Midbrain (tissue), 1 donor: ENCODE measurements at regions not wholly inside any gene's neighbourhood (a gene's known extent, or its start where the extent isn't known, plus 50 kb on each side); places are given as distances from the start of the nearest gene placed in this dataset.
"Not testable (repeated sequence)": the region's sequence is repeated elsewhere in the genome, so short reads cannot be mapped to it uniquely, and the experiment has no call there.

Experiments
- DNase-seq: peaks from one replicate; lab custom pipeline; 2025; lab: John Stamatoyannopoulos, UW

DNA sequence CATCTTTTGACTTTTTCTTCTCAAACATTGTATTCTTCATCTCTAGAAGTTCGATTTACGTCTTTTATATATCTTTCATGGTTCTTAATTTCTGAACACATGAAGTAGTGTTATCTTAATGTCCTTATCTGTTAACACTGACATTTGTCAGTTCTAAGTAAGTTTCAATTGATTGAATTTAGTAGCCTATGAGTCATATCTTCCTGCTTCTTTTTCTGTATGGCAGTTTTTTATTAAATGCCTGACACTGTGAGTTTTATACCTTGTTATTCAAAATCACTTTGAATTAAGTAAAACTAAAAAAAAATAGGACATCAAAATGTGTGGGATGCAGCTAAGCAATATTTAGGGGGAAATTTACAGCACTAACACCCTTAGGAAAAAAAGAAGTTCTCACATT, 707.0 kb upstream of the ACO1 start:
- no peak for DNase-seq

DNA sequence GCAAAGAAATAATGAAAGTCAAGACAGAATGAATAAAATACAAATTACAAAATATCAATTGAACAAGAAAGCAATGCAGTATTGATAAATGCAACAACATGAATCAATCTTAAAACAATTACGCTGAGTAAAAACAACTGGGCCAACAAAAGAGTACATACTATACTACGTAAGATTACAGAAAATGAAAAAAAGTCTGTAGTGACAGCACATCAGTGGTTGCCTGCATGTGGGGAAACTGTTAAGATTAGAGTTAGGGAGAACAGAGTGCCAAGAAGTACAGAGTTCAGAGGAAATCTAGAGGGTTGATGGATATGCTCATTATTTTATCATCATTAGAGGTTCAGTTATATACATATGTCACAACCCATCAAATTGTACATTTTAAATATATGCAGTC, 706.6 kb upstream of the ACO1 start:
- DNase-seq = no peak

DNA sequence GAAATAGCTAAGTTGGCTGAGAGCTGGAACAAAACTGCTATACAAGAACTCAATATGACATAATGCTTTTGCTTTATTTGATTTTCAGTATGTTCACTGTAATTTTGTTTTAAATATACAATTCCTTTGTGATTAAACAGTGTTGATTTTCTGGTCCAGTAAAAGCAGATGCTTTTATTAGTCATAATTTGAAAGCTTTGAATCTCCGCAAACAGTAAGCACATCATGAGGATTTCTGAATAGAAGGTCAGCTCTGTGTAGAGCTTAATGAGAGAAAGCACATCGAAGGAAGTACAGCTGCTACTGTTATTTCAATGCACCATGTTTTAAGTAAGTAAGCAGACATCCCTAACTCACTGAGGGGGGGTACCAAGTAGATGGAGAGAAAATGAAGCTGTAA, 701.3 kb upstream of the ACO1 start:
- DNase-seq = no peak

DNA sequence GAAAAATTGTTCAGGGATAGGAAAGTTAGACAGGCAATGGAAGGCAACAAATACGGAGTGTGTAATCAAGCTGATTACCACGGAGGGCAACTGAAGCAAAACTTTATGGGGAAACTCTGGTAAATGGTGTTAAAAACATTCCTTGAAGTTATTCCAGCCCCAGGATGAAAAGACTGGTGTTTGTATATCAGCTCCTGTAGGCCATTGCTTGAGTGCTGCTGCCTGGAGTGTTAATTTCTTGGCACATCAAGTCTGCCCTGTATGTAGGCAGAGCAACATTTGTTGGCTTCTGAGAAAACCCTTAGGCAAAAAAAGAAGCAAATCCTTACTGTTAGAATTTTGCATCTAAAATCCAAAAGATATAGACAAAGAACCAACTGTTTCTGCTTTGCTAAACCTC, 686.5 kb upstream of the ACO1 start:
- no peak for DNase-seq

DNA sequence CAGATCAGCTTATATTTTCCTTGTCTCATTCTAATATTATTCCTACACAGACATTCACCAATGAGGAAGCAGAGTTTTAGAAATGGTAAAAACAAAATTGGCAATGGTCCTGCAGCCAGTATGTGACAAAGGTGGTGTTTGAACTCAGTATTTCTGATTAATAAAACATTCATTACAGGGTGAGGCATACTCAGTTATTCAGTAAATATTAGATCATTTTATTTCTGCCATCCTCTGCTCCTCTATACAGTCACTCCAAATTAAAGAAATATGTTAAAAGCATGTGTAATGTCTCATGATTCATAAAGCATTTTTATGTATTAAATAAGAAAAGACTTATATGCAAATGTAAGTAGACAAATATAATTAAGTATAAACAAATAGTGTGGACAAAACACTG, 684.6 kb upstream of the ACO1 start:
- no peak for DNase-seq

DNA sequence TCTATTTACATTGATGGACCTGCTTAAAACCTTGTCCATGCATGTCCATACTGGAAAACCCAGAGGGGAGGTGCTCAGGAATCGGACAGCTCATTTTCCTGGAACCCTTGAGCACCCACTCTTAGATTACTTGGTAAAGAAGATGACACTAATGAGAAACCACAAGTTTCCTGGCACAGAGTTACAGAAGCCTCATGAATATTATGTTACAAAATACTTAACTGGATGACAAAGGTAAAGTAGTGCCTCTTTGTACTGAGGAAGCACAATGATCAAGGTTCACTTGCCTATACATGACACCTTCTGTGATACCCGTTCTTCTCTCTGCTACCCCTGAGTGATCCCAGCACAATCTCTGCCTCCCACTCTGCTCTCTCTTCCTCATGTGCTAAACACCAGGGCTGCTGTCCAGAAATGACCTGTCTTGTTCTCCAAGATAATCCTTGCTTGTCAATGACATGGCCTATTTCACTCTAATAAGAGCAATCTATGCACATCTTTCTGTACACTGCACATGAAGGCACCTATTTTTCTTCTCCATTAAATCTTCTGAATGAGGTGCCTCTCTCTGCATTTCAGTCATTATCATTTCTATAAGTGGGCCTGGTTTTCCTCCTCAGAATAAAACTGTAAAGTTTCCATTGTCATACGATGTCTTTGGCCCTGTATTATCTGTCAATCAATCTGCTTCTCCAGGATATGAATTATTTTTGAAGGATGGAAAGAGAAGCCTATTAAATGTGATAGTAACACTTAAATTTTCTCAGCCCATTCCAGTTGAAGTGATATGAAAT, 684.0 kb upstream of the ACO1 start:
- no peak for DNase-seq

DNA sequence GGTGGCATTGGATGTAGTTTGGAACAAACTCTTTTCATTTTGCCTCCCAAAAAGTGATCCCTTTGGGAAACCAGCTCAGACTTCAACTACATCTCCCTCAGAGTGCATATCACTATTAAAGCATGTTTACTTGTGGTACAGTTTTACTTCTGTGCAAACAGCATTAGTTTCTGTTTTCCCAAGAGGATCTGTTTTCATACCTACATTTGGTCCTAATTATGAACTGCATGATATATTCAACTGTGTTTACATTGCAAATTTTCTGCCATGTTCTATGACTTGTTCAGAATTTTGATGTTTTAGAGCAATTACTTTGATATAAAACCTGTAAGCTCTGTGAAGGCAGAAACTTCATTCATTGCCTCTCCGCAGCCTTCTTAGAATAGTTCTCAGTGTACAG, 681.5 kb upstream of the ACO1 start:
- no peak for DNase-seq

DNA sequence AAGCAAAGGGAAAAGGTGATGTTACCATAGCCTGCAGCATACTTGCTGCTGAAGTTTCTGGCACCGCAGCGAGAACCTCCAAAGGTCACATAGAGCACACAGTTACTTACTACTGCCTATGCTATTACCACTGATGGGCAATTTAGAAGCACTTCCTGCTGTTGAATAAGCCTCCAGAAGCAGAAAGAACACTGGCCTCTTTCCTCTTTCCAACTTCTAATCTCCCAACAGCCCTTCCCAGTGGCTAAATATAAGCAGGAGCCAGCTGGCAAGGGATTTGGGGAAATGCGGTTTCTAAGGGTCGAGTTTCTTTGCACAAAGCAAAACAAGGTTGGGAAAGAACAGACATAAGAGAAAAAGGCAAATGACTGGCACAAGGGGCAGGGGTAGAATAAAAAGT, 669.2 kb upstream of the ACO1 start:
- no peak for DNase-seq

DNA sequence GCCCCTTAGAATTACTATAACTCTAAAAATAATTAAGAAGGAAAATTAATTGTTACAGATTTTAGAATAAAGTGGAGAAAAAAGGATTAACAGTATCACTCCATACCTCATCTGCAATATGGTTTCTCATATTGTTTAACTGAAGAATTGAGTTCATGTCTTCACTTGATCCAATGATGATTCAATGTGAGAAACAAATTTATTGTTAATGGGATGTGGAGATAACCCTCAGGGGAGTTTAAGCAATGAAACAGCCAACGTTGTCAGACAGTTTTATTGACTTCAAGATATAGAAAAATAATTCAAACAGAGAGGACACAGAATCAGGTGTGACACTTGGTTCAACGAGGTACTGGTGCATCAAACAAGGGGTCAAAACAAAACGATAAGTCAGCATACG, 665.2 kb upstream of the ACO1 start:
- DNase-seq = no peak

DNA sequence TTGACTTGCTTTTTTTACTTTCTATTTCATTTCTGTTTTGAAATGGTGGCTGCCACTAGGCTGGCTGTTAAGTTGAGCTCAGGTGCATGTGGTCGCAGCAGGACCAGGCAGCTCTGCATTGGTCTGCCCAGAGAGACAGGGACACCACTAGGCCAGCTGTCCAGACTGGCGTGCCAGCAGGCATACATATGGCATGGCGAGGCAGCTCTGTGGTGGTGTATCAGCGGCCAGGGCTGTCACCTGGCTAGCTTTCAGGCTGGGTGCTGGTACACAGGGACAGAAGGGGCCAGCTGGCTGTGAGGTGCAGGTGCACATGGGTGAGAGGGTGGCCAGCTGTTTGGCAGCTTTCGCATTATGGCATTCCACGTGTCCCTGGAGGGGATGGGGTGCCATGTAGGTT, 654.0 kb upstream of the ACO1 start:
- DNase-seq = no peak

DNA sequence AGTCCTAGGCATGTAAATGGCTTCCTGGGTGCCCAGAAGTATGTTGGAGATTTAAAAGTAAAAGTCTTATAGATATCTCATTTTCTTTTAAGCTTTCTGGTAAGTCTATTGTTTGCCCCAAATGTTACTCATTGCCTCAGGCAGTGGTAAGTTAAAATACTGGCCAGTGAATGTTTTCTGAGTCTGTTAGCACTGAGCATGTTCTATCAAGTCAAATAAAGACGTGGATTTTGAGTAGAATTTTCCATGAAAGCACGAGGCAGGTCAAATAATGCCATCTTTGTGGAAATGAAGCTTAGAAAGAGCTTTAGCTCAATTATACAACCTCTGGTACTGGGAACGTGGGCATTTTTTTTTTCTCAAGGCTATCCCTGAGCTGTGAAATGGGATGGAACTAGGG, 651.3 kb upstream of the ACO1 start:
- no peak for DNase-seq

DNA sequence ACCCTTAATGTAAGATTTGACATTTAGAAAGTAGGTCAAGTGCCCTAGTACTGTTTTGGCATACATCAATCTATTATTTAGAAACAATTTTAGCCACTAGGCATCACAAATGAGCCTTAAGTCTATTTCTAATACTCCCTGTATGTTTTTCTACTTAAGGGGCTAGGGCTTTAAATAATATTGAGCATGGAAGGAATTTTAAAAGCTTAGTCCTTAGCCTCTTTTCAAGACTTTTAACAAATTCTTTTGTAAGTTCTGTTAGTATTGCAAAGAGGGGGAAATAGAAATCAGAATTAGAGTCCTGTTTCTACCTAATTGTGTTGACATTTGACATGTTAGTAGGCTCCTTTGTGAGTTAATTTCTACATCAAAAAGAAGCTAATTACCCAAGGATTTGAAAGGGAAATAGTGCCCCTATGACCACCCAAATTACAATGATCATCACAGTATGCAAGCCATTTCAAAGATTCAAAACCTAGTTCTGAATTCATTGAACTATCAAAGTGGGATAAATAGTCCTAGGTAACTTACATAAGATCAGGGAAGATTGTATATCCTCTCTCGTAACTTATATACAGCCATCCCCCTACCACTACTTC, 647.8 kb upstream of the ACO1 start:
- no peak for DNase-seq

DNA sequence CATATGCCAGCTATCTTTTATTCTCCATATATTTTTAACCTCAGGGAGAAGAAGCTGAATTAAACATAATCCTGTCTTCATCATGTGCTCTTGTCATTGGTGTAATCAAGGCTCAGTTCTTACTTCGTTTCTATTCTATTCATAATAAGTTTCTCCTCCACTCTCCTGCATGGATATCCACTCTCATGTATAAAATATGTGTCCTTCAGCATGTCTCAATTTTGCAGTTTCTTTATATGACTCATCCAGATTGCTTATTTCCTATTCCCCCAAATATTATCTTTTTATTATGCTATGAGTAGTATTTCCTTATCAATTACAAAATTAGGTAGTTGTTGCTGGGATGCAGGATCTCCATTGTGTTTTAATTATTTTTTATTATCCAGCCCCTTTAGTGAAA, 643.7 kb upstream of the ACO1 start:
- no peak for DNase-seq

DNA sequence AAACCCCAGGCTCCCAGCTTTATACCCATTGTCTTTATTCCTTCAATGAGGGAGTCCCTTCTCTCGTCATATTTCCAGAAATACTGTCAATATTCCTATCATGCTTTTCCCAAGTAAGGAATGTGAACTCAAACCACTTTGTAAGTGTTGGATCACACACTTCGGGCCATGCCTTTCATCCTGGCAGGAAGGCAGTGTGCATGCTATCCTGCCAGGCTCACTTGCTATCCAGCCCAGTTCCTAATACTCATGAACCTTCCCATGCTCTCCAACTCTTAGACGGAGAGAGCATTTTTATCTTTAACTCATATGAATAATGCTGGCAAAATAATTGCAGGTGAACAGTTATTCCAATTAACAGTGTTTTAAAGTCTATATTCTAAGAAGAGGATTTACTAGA, 639.9 kb upstream of the ACO1 start:
- no peak for DNase-seq

DNA sequence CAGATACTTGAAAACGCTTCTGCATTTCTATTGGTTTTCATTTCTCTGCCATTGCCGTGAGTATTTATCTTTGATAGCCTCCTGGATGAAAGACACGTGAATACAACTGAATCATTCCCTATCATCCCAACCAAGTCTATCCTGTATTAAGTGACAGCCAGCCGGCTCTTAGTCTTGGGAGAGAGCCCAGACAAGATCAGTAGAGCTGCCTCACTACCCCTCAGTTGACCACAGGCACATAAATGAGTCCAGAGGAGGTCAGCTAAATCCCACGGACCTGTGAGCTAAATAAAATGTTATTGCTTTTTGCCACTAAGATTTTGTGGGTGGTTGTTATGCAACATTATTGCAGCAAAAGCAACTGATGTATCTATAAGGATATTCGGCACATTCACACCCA, 639.0 kb upstream of the ACO1 start:
- no peak for DNase-seq

DNA sequence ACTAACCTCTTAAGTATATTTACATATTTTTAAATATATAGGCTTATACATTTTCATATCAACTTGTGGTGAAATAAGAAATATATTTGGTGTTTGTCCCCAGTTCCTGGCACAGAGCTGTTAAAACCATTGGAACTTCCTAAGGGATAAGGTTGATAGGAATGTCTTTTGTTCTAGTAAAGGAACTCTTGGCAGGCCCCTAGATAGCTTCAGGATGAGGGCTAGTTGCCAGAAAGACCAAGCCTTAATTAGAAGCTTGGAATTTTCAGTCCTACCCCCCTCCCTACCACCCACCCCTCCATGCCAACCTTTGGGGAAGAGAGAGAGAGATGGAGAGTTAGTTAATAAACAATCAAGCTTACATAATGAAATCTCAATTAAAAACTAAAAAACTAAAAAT, 638.6 kb upstream of the ACO1 start:
- no peak for DNase-seq

DNA sequence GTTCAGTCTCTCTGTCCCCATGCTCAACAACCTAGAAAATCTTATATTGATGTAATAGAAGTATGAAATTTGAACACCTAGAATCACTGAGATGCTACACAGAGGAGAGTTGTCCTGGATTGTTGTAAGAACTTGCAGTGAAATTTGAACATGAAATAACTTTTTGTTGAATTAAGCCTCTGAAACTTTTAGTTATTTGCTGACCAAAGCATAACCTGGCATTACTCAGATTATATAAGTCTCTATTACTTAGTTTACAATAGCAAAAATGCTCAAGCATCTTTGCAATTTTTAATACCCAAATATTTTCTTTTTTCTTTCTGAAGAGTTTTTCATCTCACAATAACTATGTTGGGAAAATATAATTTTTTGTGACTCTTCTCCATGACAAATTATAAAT, 630.7 kb upstream of the ACO1 start:
- no peak for DNase-seq

DNA sequence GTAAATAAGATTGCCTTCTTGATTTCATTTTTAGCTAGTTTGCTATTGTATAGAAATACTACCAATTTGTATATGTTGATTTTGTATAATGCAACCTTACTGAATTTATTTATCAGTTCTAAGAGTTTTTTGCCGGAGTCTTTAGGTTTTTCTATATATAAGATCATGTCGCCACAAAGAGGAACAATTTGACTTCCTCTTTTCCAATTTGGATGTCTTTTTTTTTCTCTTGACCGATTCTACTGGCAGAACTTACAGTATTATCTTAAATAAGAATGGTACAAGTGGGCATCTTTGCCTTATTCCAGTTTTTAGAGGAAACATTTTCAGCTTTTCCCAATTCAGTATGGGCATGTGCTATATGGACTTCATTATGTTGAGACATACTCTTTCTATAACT, 624.7 kb upstream of the ACO1 start:
- DNase-seq = no peak

DNA sequence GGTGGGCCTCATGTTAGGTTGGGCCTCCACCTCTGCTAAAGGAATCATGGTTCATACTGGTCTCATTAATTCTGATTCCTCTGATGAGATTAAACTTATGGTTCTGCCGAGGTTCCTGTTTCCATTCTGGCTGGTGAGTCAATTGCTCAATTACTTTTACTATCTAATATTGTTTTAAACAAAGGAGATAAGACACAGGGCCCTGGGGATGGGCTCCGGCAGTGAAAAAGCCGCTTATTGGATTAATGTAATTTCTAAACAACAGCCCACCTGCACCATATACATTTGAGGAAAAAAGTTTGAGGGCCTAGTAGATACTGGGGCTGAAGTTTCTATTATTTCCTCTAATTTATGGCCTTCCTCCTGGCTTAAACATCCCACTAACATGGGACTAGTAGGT, 610.4 kb upstream of the ACO1 start:
- DNase-seq = not testable (repeated sequence)

DNA sequence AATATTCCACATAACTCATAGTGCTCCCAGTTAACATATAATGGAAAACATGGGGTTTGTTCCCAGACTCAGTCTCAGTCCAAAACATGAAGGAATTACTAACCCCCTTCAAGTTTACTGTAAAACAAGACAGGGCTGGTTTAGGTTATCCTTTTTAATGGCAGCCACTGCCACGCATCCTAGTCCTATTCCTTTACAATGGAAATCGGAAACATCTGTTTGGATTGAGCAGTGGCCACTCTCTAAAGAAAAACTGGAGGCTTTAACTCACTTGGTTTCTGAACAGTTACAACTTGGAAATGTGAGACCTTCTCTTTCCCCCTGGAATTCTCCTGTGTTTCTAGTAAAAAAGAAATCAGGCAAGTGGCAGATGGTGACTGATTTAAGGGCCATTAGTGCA, 609.9 kb upstream of the ACO1 start:
- DNase-seq = no peak

DNA sequence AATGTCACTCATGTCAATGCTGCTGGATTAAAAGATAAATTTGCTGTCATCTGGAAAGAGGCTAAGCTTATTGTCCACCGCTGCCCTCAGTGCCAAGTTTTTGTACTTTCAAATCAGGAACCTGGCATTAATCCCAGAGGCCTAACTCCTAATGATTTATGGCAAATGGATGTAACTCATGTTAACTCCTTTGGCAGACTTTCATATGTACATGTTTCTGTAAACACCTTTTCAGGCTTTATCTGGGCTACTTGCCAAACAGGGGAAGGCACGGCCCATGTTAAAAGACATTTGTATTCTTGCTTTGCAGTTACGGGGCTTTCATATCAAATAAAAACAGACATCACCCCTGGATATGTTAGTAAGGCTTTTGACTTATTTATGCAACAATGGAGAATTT, 608.0 kb upstream of the ACO1 start:
- no peak for DNase-seq

DNA sequence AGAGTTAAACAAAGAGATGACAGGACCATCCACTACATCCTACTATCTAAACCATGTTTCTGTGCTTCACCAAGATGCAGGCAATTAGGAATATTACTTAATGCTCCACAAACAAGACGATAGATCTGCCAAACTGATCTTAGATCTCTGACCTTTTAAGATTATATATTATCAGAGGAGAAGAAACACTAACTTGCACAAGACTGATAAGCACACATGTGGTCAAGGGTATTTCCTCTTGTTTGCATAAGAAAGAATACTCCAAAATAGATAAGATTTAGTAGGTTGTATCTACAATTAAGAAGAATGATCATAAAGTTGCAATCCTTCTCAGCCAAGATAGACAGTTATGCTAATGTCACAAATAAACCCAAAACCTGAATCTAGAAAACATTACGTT, 601.0 kb upstream of the ACO1 start:
- no peak for DNase-seq

DNA sequence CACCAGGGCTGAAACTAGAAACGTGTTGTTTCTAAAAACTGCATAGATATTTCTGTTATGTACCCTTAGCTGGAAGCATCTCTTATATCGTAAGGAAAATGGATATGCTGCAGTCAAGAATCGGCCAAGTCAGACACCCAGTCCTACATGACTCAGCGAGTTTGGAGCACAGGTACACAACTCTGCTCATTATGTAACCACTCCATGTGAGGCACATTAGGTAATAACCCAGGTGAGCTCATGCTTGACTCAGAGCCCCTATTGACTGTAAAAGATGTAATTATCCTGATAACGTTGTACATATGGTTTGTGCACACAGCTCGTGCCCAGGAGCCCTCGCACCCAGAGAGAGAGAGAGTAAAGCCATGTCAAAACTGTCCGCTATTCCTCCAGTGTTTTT, 593.7 kb upstream of the ACO1 start:
- no peak for DNase-seq

DNA sequence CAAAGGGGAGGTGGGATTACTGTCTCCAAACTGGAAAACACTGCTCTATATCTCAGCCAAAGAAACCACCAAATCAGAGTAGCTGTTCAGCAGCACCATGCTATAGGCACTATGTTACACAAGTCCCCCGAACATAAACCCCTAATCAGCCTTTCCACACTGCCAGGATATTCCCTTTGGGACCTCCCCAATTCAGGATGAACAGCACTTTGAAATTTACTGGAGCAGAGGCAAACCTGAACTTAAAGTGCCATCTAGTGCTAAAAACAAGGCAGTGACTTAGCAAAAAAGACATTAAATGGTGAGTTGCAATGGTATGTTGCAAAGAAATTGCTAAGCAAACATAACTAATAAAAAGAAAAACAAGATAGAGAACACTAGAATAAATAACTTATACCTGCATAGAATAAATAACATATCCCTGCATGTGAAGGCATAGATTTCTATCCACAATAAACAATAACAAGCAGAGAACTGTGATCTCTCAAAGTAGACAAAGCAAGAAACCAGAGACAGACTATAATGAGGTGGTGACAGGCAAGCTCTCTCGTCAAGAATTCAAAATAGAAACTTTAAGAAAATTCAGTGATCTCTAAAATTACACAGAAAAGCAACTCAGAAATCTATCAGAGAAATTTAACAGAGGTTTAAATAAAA, 584.4 kb upstream of the ACO1 start:
- DNase-seq = no peak
